ENCODE measurements at regions not wholly inside any gene's neighbourhood (a gene's known extent, or its start where the extent isn't known, plus 50 kb on each side); places are given as distances from the start of the nearest gene placed in this dataset.
"Not testable (repeated sequence)": the region's sequence is repeated elsewhere in the genome, so short reads cannot be mapped to it uniquely, and the experiment has no call there.

- no peaks in the 10 kb centered on the region for H3K27me3 ChIP-seq (ENCODE audit: low read depth, low read length)
- H3K27ac ChIP-seq (ENCODE audit: low read length), result no peak overlapping the region
- H3K9me3 ChIP-seq (ENCODE audit: control insufficient read depth in 1 of 2, low read length in 2 of 2), result no peaks in the 10 kb centered on the region
- no peaks in the 10 kb centered on the region for H3K36me3 ChIP-seq (ENCODE audit: control insufficient read depth in 1 of 2, insufficient read depth in 2 of 2, low read length in 2 of 2)
- H3K4me3 ChIP-seq (ENCODE audit: low read depth in 1 of 2, low read length in 2 of 2), result no peak overlapping the region
- H3K4me1 ChIP-seq (ENCODE audit: control insufficient read depth in 1 of 2, insufficient read depth in 2 of 2, low read length in 2 of 2), result no peaks in the 10 kb centered on the region
These were observed 521.7 kb upstream of the DAB2 start for GRCh38 chr5:39946356-39947045.

- no peaks in the 10 kb centered on the region for H3K4me1 ChIP-seq (ENCODE audit: control insufficient read depth in 1 of 2, insufficient read depth in 2 of 2, low read length in 2 of 2)
- H3K9me3 ChIP-seq (ENCODE audit: control insufficient read depth in 1 of 2, low read length in 2 of 2), result no peaks in the 10 kb centered on the region
- no peak overlapping the region for H3K4me3 ChIP-seq (ENCODE audit: low read depth in 1 of 2, low read length in 2 of 2)
- H3K27me3 ChIP-seq (ENCODE audit: low read depth, low read length), result no peaks in the 10 kb centered on the region
- H3K27ac ChIP-seq (ENCODE audit: low read length), result no peak overlapping the region
- no peaks in the 10 kb centered on the region for H3K36me3 ChIP-seq (ENCODE audit: control insufficient read depth in 1 of 2, insufficient read depth in 2 of 2, low read length in 2 of 2)
These were observed 521.1 kb upstream of the DAB2 start for GRCh38 chr5:39945870-39946269.

GRCh38 chr5:39943811-39944210, 519.0 kb upstream of the DAB2 start:
- no peaks in the 10 kb centered on the region for H3K36me3 ChIP-seq (ENCODE audit: control insufficient read depth in 1 of 2, insufficient read depth in 2 of 2, low read length in 2 of 2)
- H3K4me1 ChIP-seq (ENCODE audit: control insufficient read depth in 1 of 2, insufficient read depth in 2 of 2, low read length in 2 of 2), result no peaks in the 10 kb centered on the region
- no peak overlapping the region for H3K4me3 ChIP-seq (ENCODE audit: low read depth in 1 of 2, low read length in 2 of 2)
- H3K9me3 ChIP-seq (ENCODE audit: control insufficient read depth in 1 of 2, low read length in 2 of 2), result no peaks in the 10 kb centered on the region
- no peak overlapping the region for H3K27ac ChIP-seq (ENCODE audit: low read length)
- no peaks in the 10 kb centered on the region for H3K27me3 ChIP-seq (ENCODE audit: low read depth, low read length)

- Histone ChIP-seq H3K9me3 (ENCODE audit: control insufficient read depth in 1 of 2, low read length in 2 of 2) (no peaks in the 10 kb centered on the region), H3K4me3 (ENCODE audit: low read depth in 1 of 2, low read length in 2 of 2) (no peak overlapping the region), H3K27ac (ENCODE audit: low read length) (no peak overlapping the region), H3K36me3 (ENCODE audit: control insufficient read depth in 1 of 2, insufficient read depth in 2 of 2, low read length in 2 of 2) (no peaks in the 10 kb centered on the region), H3K27me3 (ENCODE audit: low read depth, low read length) (no peaks in the 10 kb centered on the region), H3K4me1 (ENCODE audit: control insufficient read depth in 1 of 2, insufficient read depth in 2 of 2, low read length in 2 of 2) (no peaks in the 10 kb centered on the region)
These were observed 517.8 kb upstream of the DAB2 start for GRCh38 chr5:39942606-39943005.

- Histone ChIP-seq H3K9me3 (ENCODE audit: control insufficient read depth in 1 of 2, low read length in 2 of 2) (no peaks in the 10 kb centered on the region), H3K27me3 (ENCODE audit: low read depth, low read length) (no peaks in the 10 kb centered on the region), H3K4me1 (ENCODE audit: control insufficient read depth in 1 of 2, insufficient read depth in 2 of 2, low read length in 2 of 2) (no peaks in the 10 kb centered on the region), H3K36me3 (ENCODE audit: control insufficient read depth in 1 of 2, insufficient read depth in 2 of 2, low read length in 2 of 2) (no peaks in the 10 kb centered on the region), H3K4me3 (ENCODE audit: low read depth in 1 of 2, low read length in 2 of 2) (no peak overlapping the region), H3K27ac (ENCODE audit: low read length) (no peak overlapping the region)
These were observed 516.6 kb upstream of the DAB2 start for GRCh38 chr5:39941416-39941815.

GRCh38 chr5:39934830-39935229, 510.1 kb upstream of the DAB2 start:
- Histone ChIP-seq H3K27ac (ENCODE audit: low read length) (no peak overlapping the region), H3K4me1 (ENCODE audit: control insufficient read depth in 1 of 2, insufficient read depth in 2 of 2, low read length in 2 of 2) (no peaks in the 10 kb centered on the region), H3K4me3 (ENCODE audit: low read depth in 1 of 2, low read length in 2 of 2) (no peak overlapping the region), H3K27me3 (ENCODE audit: low read depth, low read length) (no peaks in the 10 kb centered on the region), H3K36me3 (ENCODE audit: control insufficient read depth in 1 of 2, insufficient read depth in 2 of 2, low read length in 2 of 2) (no peaks in the 10 kb centered on the region), H3K9me3 (ENCODE audit: control insufficient read depth in 1 of 2, low read length in 2 of 2) (no peaks in the 10 kb centered on the region)

GRCh38 chr5:39933061-39933460, 508.3 kb upstream of the DAB2 start:
- no peak overlapping the region for H3K27ac ChIP-seq (ENCODE audit: low read length)
- no peaks in the 10 kb centered on the region for H3K9me3 ChIP-seq (ENCODE audit: control insufficient read depth in 1 of 2, low read length in 2 of 2)
- no peak overlapping the region for H3K4me3 ChIP-seq (ENCODE audit: low read depth in 1 of 2, low read length in 2 of 2)
- H3K27me3 ChIP-seq (ENCODE audit: low read depth, low read length), result no peaks in the 10 kb centered on the region
- H3K36me3 ChIP-seq (ENCODE audit: control insufficient read depth in 1 of 2, insufficient read depth in 2 of 2, low read length in 2 of 2), result no peaks in the 10 kb centered on the region
- no peaks in the 10 kb centered on the region for H3K4me1 ChIP-seq (ENCODE audit: control insufficient read depth in 1 of 2, insufficient read depth in 2 of 2, low read length in 2 of 2)

GRCh38 chr5:39928709-39929108, 503.9 kb upstream of the DAB2 start:
- Histone ChIP-seq H3K4me1 (ENCODE audit: control insufficient read depth in 1 of 2, insufficient read depth in 2 of 2, low read length in 2 of 2) (no peaks in the 10 kb centered on the region), H3K27me3 (ENCODE audit: low read depth, low read length) (no peaks in the 10 kb centered on the region), H3K9me3 (ENCODE audit: control insufficient read depth in 1 of 2, low read length in 2 of 2) (no peaks in the 10 kb centered on the region), H3K36me3 (ENCODE audit: control insufficient read depth in 1 of 2, insufficient read depth in 2 of 2, low read length in 2 of 2) (no peaks in the 10 kb centered on the region), H3K27ac (ENCODE audit: low read length) (no peak overlapping the region), H3K4me3 (ENCODE audit: low read depth in 1 of 2, low read length in 2 of 2) (no peak overlapping the region)

GRCh38 chr5:39919876-39920275, 495.1 kb upstream of the DAB2 start:
- no peaks in the 10 kb centered on the region for H3K9me3 ChIP-seq (ENCODE audit: control insufficient read depth in 1 of 2, low read length in 2 of 2)
- H3K36me3 ChIP-seq (ENCODE audit: control insufficient read depth in 1 of 2, insufficient read depth in 2 of 2, low read length in 2 of 2), result no peaks in the 10 kb centered on the region
- H3K4me1 ChIP-seq (ENCODE audit: control insufficient read depth in 1 of 2, insufficient read depth in 2 of 2, low read length in 2 of 2), result no peaks in the 10 kb centered on the region
- no peaks in the 10 kb centered on the region for H3K27me3 ChIP-seq (ENCODE audit: low read depth, low read length)
- no peak overlapping the region for H3K27ac ChIP-seq (ENCODE audit: low read length)
- H3K4me3 ChIP-seq (ENCODE audit: low read depth in 1 of 2, low read length in 2 of 2), result no peak overlapping the region

- no peak overlapping the region for H3K27ac ChIP-seq (ENCODE audit: low read length)
These were observed 488.1 kb upstream of the DAB2 start for GRCh38 chr5:39912906-39913305.

GRCh38 chr5:39907267-39907951, 482.6 kb upstream of the DAB2 start:
- not testable (repeated sequence) for H3K4me1 ChIP-seq (ENCODE audit: control insufficient read depth in 1 of 2, insufficient read depth in 2 of 2, low read length in 2 of 2); H3K27ac ChIP-seq (ENCODE audit: low read length); H3K4me3 ChIP-seq (ENCODE audit: low read depth in 1 of 2, low read length in 2 of 2); H3K36me3 ChIP-seq (ENCODE audit: control insufficient read depth in 1 of 2, insufficient read depth in 2 of 2, low read length in 2 of 2); H3K9me3 ChIP-seq (ENCODE audit: control insufficient read depth in 1 of 2, low read length in 2 of 2); H3K27me3 ChIP-seq (ENCODE audit: low read depth, low read length)

More at GRCh38 chr5:39912906-39913305, 488.1 kb upstream of the DAB2 start:
- Histone ChIP-seq H3K36me3 (ENCODE audit: control insufficient read depth in 1 of 2, insufficient read depth in 2 of 2, low read length in 2 of 2) (no peaks in the 10 kb centered on the region), H3K4me3 (ENCODE audit: low read depth in 1 of 2, low read length in 2 of 2) (no peak overlapping the region), H3K4me1 (ENCODE audit: control insufficient read depth in 1 of 2, insufficient read depth in 2 of 2, low read length in 2 of 2) (no peaks in the 10 kb centered on the region), H3K27me3 (ENCODE audit: low read depth, low read length) (no peaks in the 10 kb centered on the region), H3K9me3 (ENCODE audit: control insufficient read depth in 1 of 2, low read length in 2 of 2) (no peaks in the 10 kb centered on the region)

- Histone ChIP-seq H3K4me1 (ENCODE audit: control insufficient read depth in 1 of 2, insufficient read depth in 2 of 2, low read length in 2 of 2) (no peaks in the 10 kb centered on the region), H3K27ac (ENCODE audit: low read length) (no peak overlapping the region), H3K4me3 (ENCODE audit: low read depth in 1 of 2, low read length in 2 of 2) (no peak overlapping the region), H3K27me3 (ENCODE audit: low read depth, low read length) (no peaks in the 10 kb centered on the region), H3K36me3 (ENCODE audit: control insufficient read depth in 1 of 2, insufficient read depth in 2 of 2, low read length in 2 of 2) (no peaks in the 10 kb centered on the region), H3K9me3 (ENCODE audit: control insufficient read depth in 1 of 2, low read length in 2 of 2) (no peaks in the 10 kb centered on the region)
These were observed 481.4 kb upstream of the DAB2 start for GRCh38 chr5:39906146-39906545.

Data from muscle layer of duodenum (tissue), 2 donors.